ENCODE measurements at regions not wholly inside any gene's neighbourhood (a gene's known extent, or its start where the extent isn't known, plus 50 kb on each side); places are given as distances from the start of the nearest gene placed in this dataset.

GRCh38 chr3:64305731-64306130 is 80.5 kb upstream of the PRICKLE2 start:
- intact Hi-C loops (cut with micrococcal nuclease) = loop anchor here (10.0 kb wide), 1 partner anchor 59 kb away; no protein-coding TSS in a partner anchor
- H3K9me3 ChIP-seq (ENCODE audit: control insufficient read depth in 1 of 2, insufficient read depth in 1 of 2, low read depth in 1 of 2, low read length in 2 of 2) = no peaks in the 10 kb centered on the region
- H3K79me2 ChIP-seq (ENCODE audit: insufficient read depth, low read length) = no peaks in the 10 kb centered on the region
- no peak overlapping the region for H3K4me3 ChIP-seq (replicated peaks in 1 of 2; ENCODE audit: low read depth in 1 of 2, low read length in 2 of 2)
- H4K20me1 ChIP-seq (ENCODE audit: insufficient read depth) = no peaks in the 10 kb centered on the region
- H3K9me2 ChIP-seq (ENCODE audit: insufficient read depth) = no peaks in the 10 kb centered on the region
- RAD21 ChIA-PET (ENCODE audit: low non-redundant PET in 1 of 2, low total read pairs in 2 of 2, uncharacterized antibody in 2 of 2, unreplicated experiment in 2 of 2) = no interaction called here
- peaks cover 10% of the 10 kb centered on the region for H3K27me3 ChIP-seq (ENCODE audit: insufficient read depth, low read length)
- H3K4me1 ChIP-seq (ENCODE audit: control insufficient read depth in 1 of 2, insufficient read depth in 2 of 2, low read length in 2 of 2) = no peaks in the 10 kb centered on the region
- CTCF ChIA-PET = no interaction called here
- ATAC-seq (no peak), DNase-seq (ENCODE audit: low read depth, low spot score) (no peak)
- H3K4me2 ChIP-seq (ENCODE audit: low read length) = no peak overlapping the region
- POLR2A ChIA-PET = no interaction called here
- H2AFZ ChIP-seq (ENCODE audit: low read depth, low read length, poor library complexity, severe bottlenecking) = no peak overlapping the region
- H3K9ac ChIP-seq (ENCODE audit: low read length) = no peak overlapping the region
- no peak overlapping the region for H3K27ac ChIP-seq (ENCODE audit: low read depth, low read length)
- no TSS peak for BruUV-seq (replicated peaks)
- H3K36me3 ChIP-seq (ENCODE audit: control insufficient read depth in 1 of 2, insufficient read depth in 2 of 2, low read length in 2 of 2) = no peaks in the 10 kb centered on the region
- TF ChIP-seq POLR2A (IDR thresholded peaks at IDR 0.05; ENCODE audit: borderline replicate concordance, extremely low read depth, insufficient read depth, insufficient read length) = no peak
- no peak for TF ChIP-seq CTCF (IDR thresholded peaks at IDR 0.05 in 2 of 3, conservative IDR thresholded peaks at IDR 0.05 in 1 of 3; ENCODE audit: borderline replicate concordance in 1 of 3, insufficient read depth in 1 of 3, low read depth in 2 of 3, low read length in 2 of 3)
- TF ChIP-seq JUND (IDR thresholded peaks at IDR 0.05) = no peak
- TF ChIP-seq ZNF274 (IDR thresholded peaks at IDR 0.05; ENCODE audit: low read depth, low read length) = no peak
- TF ChIP-seq YY1 (IDR thresholded peaks at IDR 0.05; ENCODE audit: extremely low read depth, insufficient replicate concordance, low read depth, low read length) = no peak
- TF ChIP-seq ZBTB33 (IDR thresholded peaks at IDR 0.05; ENCODE audit: extremely low read depth, insufficient replicate concordance, low read length) = no peak
- no peak for TF ChIP-seq EGR1 (IDR thresholded peaks at IDR 0.05; ENCODE audit: low read depth)
- TF ChIP-seq EZH2 (IDR thresholded peaks at IDR 0.05) = no peak
- no peak for TF ChIP-seq SIN3A (IDR thresholded peaks at IDR 0.05; ENCODE audit: low read depth)
- TF ChIP-seq, protein P1, sequence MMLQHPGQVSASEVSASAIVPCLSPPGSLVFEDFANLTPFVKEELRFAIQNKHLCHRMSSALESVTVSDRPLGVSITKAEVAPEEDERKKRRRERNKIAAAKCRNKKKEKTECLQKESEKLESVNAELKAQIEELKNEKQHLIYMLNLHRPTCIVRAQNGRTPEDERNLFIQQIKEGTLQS (IDR thresholded peaks at IDR 0.05) = no peak
- TF ChIP-seq, protein P2, sequence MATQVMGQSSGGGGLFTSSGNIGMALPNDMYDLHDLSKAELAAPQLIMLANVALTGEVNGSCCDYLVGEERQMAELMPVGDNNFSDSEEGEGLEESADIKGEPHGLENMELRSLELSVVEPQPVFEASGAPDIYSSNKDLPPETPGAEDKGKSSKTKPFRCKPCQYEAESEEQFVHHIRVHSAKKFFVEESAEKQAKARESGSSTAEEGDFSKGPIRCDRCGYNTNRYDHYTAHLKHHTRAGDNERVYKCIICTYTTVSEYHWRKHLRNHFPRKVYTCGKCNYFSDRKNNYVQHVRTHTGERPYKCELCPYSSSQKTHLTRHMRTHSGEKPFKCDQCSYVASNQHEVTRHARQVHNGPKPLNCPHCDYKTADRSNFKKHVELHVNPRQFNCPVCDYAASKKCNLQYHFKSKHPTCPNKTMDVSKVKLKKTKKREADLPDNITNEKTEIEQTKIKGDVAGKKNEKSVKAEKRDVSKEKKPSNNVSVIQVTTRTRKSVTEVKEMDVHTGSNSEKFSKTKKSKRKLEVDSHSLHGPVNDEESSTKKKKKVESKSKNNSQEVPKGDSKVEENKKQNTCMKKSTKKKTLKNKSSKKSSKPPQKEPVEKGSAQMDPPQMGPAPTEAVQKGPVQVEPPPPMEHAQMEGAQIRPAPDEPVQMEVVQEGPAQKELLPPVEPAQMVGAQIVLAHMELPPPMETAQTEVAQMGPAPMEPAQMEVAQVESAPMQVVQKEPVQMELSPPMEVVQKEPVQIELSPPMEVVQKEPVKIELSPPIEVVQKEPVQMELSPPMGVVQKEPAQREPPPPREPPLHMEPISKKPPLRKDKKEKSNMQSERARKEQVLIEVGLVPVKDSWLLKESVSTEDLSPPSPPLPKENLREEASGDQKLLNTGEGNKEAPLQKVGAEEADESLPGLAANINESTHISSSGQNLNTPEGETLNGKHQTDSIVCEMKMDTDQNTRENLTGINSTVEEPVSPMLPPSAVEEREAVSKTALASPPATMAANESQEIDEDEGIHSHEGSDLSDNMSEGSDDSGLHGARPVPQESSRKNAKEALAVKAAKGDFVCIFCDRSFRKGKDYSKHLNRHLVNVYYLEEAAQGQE (IDR thresholded peaks at IDR 0.05; ENCODE audit: low read depth) = no peak
- no peak for TF ChIP-seq RAD21 (IDR thresholded peaks at IDR 0.05; ENCODE audit: low read depth)
- no peak for TF ChIP-seq SRF (IDR thresholded peaks at IDR 0.05; ENCODE audit: low read depth)
- no peak for TF ChIP-seq CEBPB (IDR thresholded peaks at IDR 0.05; ENCODE audit: low read depth)
